Keratinocyte (primary cell): ENCODE measurements at regions not wholly inside any gene's neighbourhood (a gene's known extent, or its start where the extent isn't known, plus 50 kb on each side); places are given as distances from the start of the nearest gene placed in this dataset.

Experiments used
- DNase-seq: peaks from one replicate; pipeline ENCODE4 v3.0.0-alpha.2; 2011; ENCODE audit warnings: low read depth, missing footprints, low spot score
- FAIRE-seq: peaks from 2 replicates; lab custom pipeline; 2011; peaks lifted over from hg19 to GRCh38; lab: Jason Lieb, UNC
- H2AFZ ChIP-seq: 2 replicates; pipeline ENCODE4 v1.6.0; 2012; ENCODE audit warnings: low read length, control low read depth, inconsistent platforms; ENCODE audit not compliant: control insufficient read depth
- H3K27ac ChIP-seq: 2 replicates; pipeline ENCODE4 v1.5.1; 2011; ENCODE audit warnings: low read length; ENCODE audit not compliant: control insufficient read depth, insufficient read depth
- H3K27me3 ChIP-seq: 3 replicates; pipeline ENCODE4 v1.6.0; 2011; ENCODE audit warnings: low read length; ENCODE audit not compliant: control insufficient read depth, insufficient read depth; ENCODE audit errors: extremely low read depth
- H3K36me3 ChIP-seq, 2 experiments: 2 replicates in 1 of 2; 3 replicates in 1 of 2; pipeline ENCODE4 v1.5.1; 2011; ENCODE audit warnings: low read length in 2 of 2, mild to moderate bottlenecking in 1 of 2; ENCODE audit not compliant: control insufficient read depth in 2 of 2, insufficient read depth in 2 of 2; ENCODE audit errors: extremely low read depth in 1 of 2
- H3K4me1 ChIP-seq: 3 replicates; pipeline ENCODE4 v1.5.1; 2011; ENCODE audit warnings: low read length; ENCODE audit not compliant: control insufficient read depth, insufficient read depth; ENCODE audit errors: extremely low read depth
- H3K4me2 ChIP-seq: 3 replicates; pipeline ENCODE4 v1.6.0; 2011; ENCODE audit warnings: low read depth, low read length; ENCODE audit not compliant: control insufficient read depth, insufficient read depth; ENCODE audit errors: extremely low read depth
- H3K4me3 ChIP-seq, 3 experiments: fragments of 200-600 bp in 1 of 3; sonication (generic) in 1 of 3; 2 replicates in 2 of 3; 3 replicates in 1 of 3; pipeline ENCODE4 v1.5.1; 2011 to 2016; ENCODE audit warnings: low read length in 3 of 3, mild to moderate bottlenecking in 3 of 3, control low read depth in 2 of 3, inconsistent platforms in 1 of 3, low read depth in 1 of 3, mixed read lengths in 1 of 3, mixed run types in 1 of 3, moderate library complexity in 1 of 3; ENCODE audit not compliant: control insufficient read depth in 2 of 3, insufficient read depth in 2 of 3; ENCODE audit errors: extremely low read depth in 1 of 3
- H3K79me2 ChIP-seq: 2 replicates; pipeline ENCODE4 v1.6.0; 2012; ENCODE audit warnings: low read length; ENCODE audit not compliant: control insufficient read depth, insufficient read depth
- H3K9ac ChIP-seq: 3 replicates; pipeline ENCODE4 v1.6.0; 2011; ENCODE audit warnings: low read length; ENCODE audit not compliant: control insufficient read depth, insufficient read depth; ENCODE audit errors: extremely low read depth
- H3K9me1 ChIP-seq: 3 replicates; pipeline ENCODE4 v1.6.0; 2011; ENCODE audit warnings: low read length; ENCODE audit not compliant: control insufficient read depth, insufficient read depth; ENCODE audit errors: extremely low read depth
- H3K9me3 ChIP-seq: 2 replicates; pipeline ENCODE4 v1.5.1; 2012; ENCODE audit warnings: low read depth, low read length; ENCODE audit not compliant: control insufficient read depth
- H4K20me1 ChIP-seq: 3 replicates; pipeline ENCODE4 v1.6.0; 2011; ENCODE audit warnings: low read length; ENCODE audit not compliant: control insufficient read depth, insufficient read depth; ENCODE audit errors: extremely low read depth
- CTCF ChIP-seq, 3 experiments: IDR thresholded peaks in 1 of 3; conservative IDR thresholded peaks in 1 of 3; optimal IDR thresholded peaks in 1 of 3; 2 replicates in 2 of 3; 3 replicates in 1 of 3; pipeline versions ENCODE3 to v1.5.1; 2011; ENCODE audit warnings: low read length in 3 of 3, mild to moderate bottlenecking in 3 of 3, moderate library complexity in 2 of 3, control low read depth in 1 of 3, inconsistent platforms in 1 of 3; ENCODE audit not compliant: insufficient read depth in 2 of 3; ENCODE audit errors: extremely low read depth in 1 of 3
- EZH2 ChIP-seq: IDR thresholded peaks from one replicate; pipeline ENCODE4 v1.6.1; 2012; ENCODE audit warnings: inconsistent platforms, mild to moderate bottlenecking, low read length, moderate library complexity
- dilution Hi-C: fragments of 300-500 bp; cut with MboI; formaldehyde crosslinking; loops from one replicate; pipeline ENCODE4 v1.7.0; 2020; ENCODE audit warnings: low sequenced_read_pairs; ENCODE audit not compliant: extremely low pct_ligation_motif_present

GRCh38 chr4:18201885-18202284 is 180.3 kb upstream of the LCORL start:
- Histone ChIP-seq H3K4me2 (no peak overlapping the region), H3K27me3 (no peaks in the 10 kb centered on the region), H3K27ac (no peak overlapping the region), H2AFZ (no peak overlapping the region), H4K20me1 (no peaks in the 10 kb centered on the region), H3K4me1 (no peaks in the 10 kb centered on the region), H3K4me3 (no peak overlapping the region), H3K9ac (no peak overlapping the region), H3K9me3 (no peaks in the 10 kb centered on the region), H3K36me3 (no peaks in the 10 kb centered on the region), H3K9me1 (no peaks in the 10 kb centered on the region), H3K79me2 (no peaks in the 10 kb centered on the region)
- FAIRE-seq: no peak
- DNase-seq: no peak
- TF ChIP-seq CTCF (optimal IDR thresholded peaks at IDR 0.05 in 1 of 3, IDR thresholded peaks at IDR 0.05 in 1 of 3, conservative IDR thresholded peaks at IDR 0.05 in 1 of 3; ENCODE audit: extremely low read depth in 1 of 3, insufficient read depth in 2 of 3, low read length in 3 of 3) (no peak), EZH2 (no peak)
- dilution Hi-C loops: no loop called here

- TF ChIP-seq EZH2 (no peak), CTCF (optimal IDR thresholded peaks at IDR 0.05 in 1 of 3, IDR thresholded peaks at IDR 0.05 in 1 of 3, conservative IDR thresholded peaks at IDR 0.05 in 1 of 3; ENCODE audit: extremely low read depth in 1 of 3, insufficient read depth in 2 of 3, low read length in 3 of 3) (no peak)
- Histone ChIP-seq H3K9ac (no peak overlapping the region), H3K79me2 (no peaks in the 10 kb centered on the region), H3K9me3 (no peaks in the 10 kb centered on the region), H3K27me3 (no peaks in the 10 kb centered on the region), H3K4me3 (no peak overlapping the region), H4K20me1 (no peaks in the 10 kb centered on the region), H3K36me3 (no peaks in the 10 kb centered on the region), H3K9me1 (no peaks in the 10 kb centered on the region), H2AFZ (no peak overlapping the region), H3K27ac (no peak overlapping the region), H3K4me1 (no peaks in the 10 kb centered on the region), H3K4me2 (no peak overlapping the region)
- DNase-seq (no peak), FAIRE-seq (no peak)
- dilution Hi-C loops: no loop called here
These were observed 177.1 kb upstream of the LCORL start for GRCh38 chr4:18198653-18199052.
